A673 (cell line): ENCODE measurements at regions not wholly inside any gene's neighbourhood (a gene's known extent, or its start where the extent isn't known, plus 50 kb on each side); places are given as distances from the start of the nearest gene placed in this dataset.

Source experiments
- BruUV-seq: library from RNA; stranded (reverse); fragments of 400-500 nt; replicated peaks from 2 replicates; lab custom pipeline; 2021; lab: Mats Ljungman, UMichigan
- CTCF ChIA-PET: fragments of 300-600 bp; sonication (Branson Sonifier 250); formaldehyde crosslinking; loops from one replicate; lab custom pipeline; 2022; ENCODE audit warnings: antibody characterized with exemption; lab: Charles Lee
- POLR2A ChIA-PET: fragments of 300-600 bp; sonication (Branson Sonifier 250); formaldehyde crosslinking; loops from one replicate; lab custom pipeline; 2022; ENCODE audit warnings: antibody characterized with exemption; ENCODE audit not compliant: low non-redundant PET; lab: Charles Lee
- DNase-seq: peaks from one replicate; pipeline ENCODE4 v3.0.0-alpha.2; 2015; ENCODE audit warnings: low spot score
- H3K27ac ChIP-seq: fragments of 200-600 bp; sonication (generic); 2 replicates; pipeline ENCODE4 v1.5.1; 2016; ENCODE audit warnings: mixed run types, low read depth, mild to moderate bottlenecking, mixed read lengths, antibody characterized with exemption, low read length; ENCODE audit not compliant: poor library complexity, severe bottlenecking
- H3K27me3 ChIP-seq: fragments of 200-600 bp; sonication (generic); replicated peaks from 2 replicates; pipeline ENCODE4 v1.6.1; 2017; ENCODE audit warnings: mixed run types, low read depth, mild to moderate bottlenecking, mixed read lengths, antibody characterized with exemption, low read length; ENCODE audit not compliant: insufficient read depth, poor library complexity
- H3K36me3 ChIP-seq: fragments of 200-600 bp; sonication (generic); 2 replicates; pipeline ENCODE4 v1.6.1; 2016; ENCODE audit warnings: mixed run types, mild to moderate bottlenecking, mixed read lengths, antibody characterized with exemption, low read length; ENCODE audit not compliant: insufficient read depth, poor library complexity, severe bottlenecking
- H3K4me1 ChIP-seq: fragments of 200-600 bp; sonication (generic); 2 replicates; pipeline ENCODE4 v1.6.1; 2017; ENCODE audit warnings: mixed run types, mild to moderate bottlenecking, mixed read lengths, antibody characterized with exemption, low read length; ENCODE audit not compliant: insufficient read depth, poor library complexity, severe bottlenecking
- H3K4me3 ChIP-seq: fragments of 200-600 bp; sonication (generic); 2 replicates; pipeline ENCODE4 v1.5.1; 2016; ENCODE audit warnings: low read depth, mixed run types, mild to moderate bottlenecking, mixed read lengths, low read length; ENCODE audit not compliant: poor library complexity, severe bottlenecking
- H3K9me3 ChIP-seq: fragments of 200-600 bp; sonication (generic); 2 replicates; pipeline ENCODE4 v1.6.1; 2016; ENCODE audit warnings: mixed run types, low read depth, mild to moderate bottlenecking, mixed read lengths, antibody characterized with exemption, low read length; ENCODE audit not compliant: poor library complexity, severe bottlenecking
- EZH2 ChIP-seq: fragments of 200-600 bp; sonication (generic); IDR thresholded peaks from 2 replicates; pipeline ENCODE4 v1.6.1; 2017; ENCODE audit warnings: borderline replicate concordance, low read depth, mild to moderate bottlenecking, mixed read lengths, antibody characterized with exemption, low read length; ENCODE audit not compliant: poor library complexity, severe bottlenecking
- intact Hi-C: fragments of 100-400 bp; cut with micrococcal nuclease; formaldehyde crosslinking; loops from one replicate; pipeline ENCODE4 v1.10.0; 2022; ENCODE audit not compliant: unreplicated experiment
- TF ChIP-seq, protein P1 (sequence below): fragments of 300-800, 200-600 bp; sonication (generic); conservative IDR thresholded peaks from 2 replicates; pipeline ENCODE4 v1.5.1; 2017; ENCODE audit warnings: low read depth, mild to moderate bottlenecking, antibody characterized with exemption, low read length, moderate library complexity, mixed read lengths

GRCh38 chr17:14793237-14793636 lies 471.9 kb downstream of the PMP22 start:
- ChIA-PET POLR2A (no interaction called here), CTCF (no interaction called here)
- TF ChIP-seq, protein P1, sequence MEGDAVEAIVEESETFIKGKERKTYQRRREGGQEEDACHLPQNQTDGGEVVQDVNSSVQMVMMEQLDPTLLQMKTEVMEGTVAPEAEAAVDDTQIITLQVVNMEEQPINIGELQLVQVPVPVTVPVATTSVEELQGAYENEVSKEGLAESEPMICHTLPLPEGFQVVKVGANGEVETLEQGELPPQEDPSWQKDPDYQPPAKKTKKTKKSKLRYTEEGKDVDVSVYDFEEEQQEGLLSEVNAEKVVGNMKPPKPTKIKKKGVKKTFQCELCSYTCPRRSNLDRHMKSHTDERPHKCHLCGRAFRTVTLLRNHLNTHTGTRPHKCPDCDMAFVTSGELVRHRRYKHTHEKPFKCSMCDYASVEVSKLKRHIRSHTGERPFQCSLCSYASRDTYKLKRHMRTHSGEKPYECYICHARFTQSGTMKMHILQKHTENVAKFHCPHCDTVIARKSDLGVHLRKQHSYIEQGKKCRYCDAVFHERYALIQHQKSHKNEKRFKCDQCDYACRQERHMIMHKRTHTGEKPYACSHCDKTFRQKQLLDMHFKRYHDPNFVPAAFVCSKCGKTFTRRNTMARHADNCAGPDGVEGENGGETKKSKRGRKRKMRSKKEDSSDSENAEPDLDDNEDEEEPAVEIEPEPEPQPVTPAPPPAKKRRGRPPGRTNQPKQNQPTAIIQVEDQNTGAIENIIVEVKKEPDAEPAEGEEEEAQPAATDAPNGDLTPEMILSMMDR = no peak
- no peak for TF ChIP-seq EZH2
- no peak overlapping the region for H3K4me3 ChIP-seq
- H3K9me3 ChIP-seq = peaks cover 18% of the 10 kb centered on the region
- H3K36me3 ChIP-seq = no peaks in the 10 kb centered on the region
- no TSS peak for BruUV-seq
- H3K27ac ChIP-seq = no peak overlapping the region
- DNase-seq = no peak
- H3K27me3 ChIP-seq = no peaks in the 10 kb centered on the region
- intact Hi-C loops = no loop called here
- no peaks in the 10 kb centered on the region for H3K4me1 ChIP-seq

GRCh38 chr17:14792746-14793145 lies 472.4 kb downstream of the PMP22 start:
- no peaks in the 10 kb centered on the region for H3K4me1 ChIP-seq
- CTCF ChIA-PET = no interaction called here

GRCh38 chr17:14791221-14791620 lies 473.9 kb downstream of the PMP22 start:
- no peaks in the 10 kb centered on the region for H3K36me3 ChIP-seq
- no peak overlapping the region for H3K4me3 ChIP-seq
- BruUV-seq = no TSS peak
- H3K27ac ChIP-seq = no peak overlapping the region
- peaks cover 18% of the 10 kb centered on the region for H3K9me3 ChIP-seq
- intact Hi-C loops = no loop called here
- no peak for TF ChIP-seq EZH2
- TF ChIP-seq, protein P1 = no peak
- no peaks in the 10 kb centered on the region for H3K27me3 ChIP-seq
- no peaks in the 10 kb centered on the region for H3K4me1 ChIP-seq
- ChIA-PET POLR2A (no interaction called here), CTCF (no interaction called here)
- no peak for DNase-seq

More at GRCh38 chr17:14792746-14793145, 472.4 kb downstream of the PMP22 start:
- no peak overlapping the region for H3K4me3 ChIP-seq
- TF ChIP-seq, protein P1 = no peak
- TF ChIP-seq EZH2 = no peak
- H3K27me3 ChIP-seq = no peaks in the 10 kb centered on the region
- no peak for DNase-seq
- POLR2A ChIA-PET = no interaction called here
- BruUV-seq = no TSS peak
- no peaks in the 10 kb centered on the region for H3K36me3 ChIP-seq
- no peak overlapping the region for H3K27ac ChIP-seq
- peaks cover 20% of the 10 kb centered on the region for H3K9me3 ChIP-seq
- intact Hi-C loops = no loop called here
